WTC11 (cell line): ENCODE measurements at regions not wholly inside any gene's neighbourhood (a gene's known extent, or its start where the extent isn't known, plus 50 kb on each side); places are given as distances from the start of the nearest gene placed in this dataset.

Experiments
- AFF4 ChIP-seq: sonication (generic); formaldehyde crosslinking; IDR thresholded peaks from 2 replicates; pipeline ENCODE4 v1.8.1; 2023; ENCODE audit warnings: mild to moderate bottlenecking, missing genetic modification reagents, borderline replicate concordance
- ELF4 ChIP-seq: sonication (generic); formaldehyde crosslinking; IDR thresholded peaks from 2 replicates; pipeline ENCODE4 v1.8.1; 2022; ENCODE audit warnings: low read depth, mild to moderate bottlenecking, moderate library complexity, missing genetic modification reagents
- NFE2L1 ChIP-seq: sonication (generic); formaldehyde crosslinking; IDR thresholded peaks from 2 replicates; pipeline ENCODE4 v1.8.1; 2023; ENCODE audit warnings: missing genetic modification reagents
- SMAD3 ChIP-seq: sonication (generic); formaldehyde crosslinking; IDR thresholded peaks from 2 replicates; pipeline ENCODE4 v1.8.0; 2022; ENCODE audit warnings: missing genetic modification reagents, mild to moderate bottlenecking, borderline replicate concordance
- USF2 ChIP-seq: sonication (generic); formaldehyde crosslinking; IDR thresholded peaks from 2 replicates; pipeline ENCODE4 v1.8.1; 2023; ENCODE audit warnings: mild to moderate bottlenecking, missing genetic modification reagents, moderate library complexity
- ZNF121 ChIP-seq: sonication (generic); formaldehyde crosslinking; IDR thresholded peaks from 2 replicates; pipeline ENCODE4 v1.8.0; 2023; ENCODE audit warnings: missing genetic modification reagents
- ZNF138 ChIP-seq: sonication (generic); formaldehyde crosslinking; conservative IDR thresholded peaks from 2 replicates; pipeline ENCODE4 v1.8.1; 2022; ENCODE audit warnings: mild to moderate bottlenecking, moderate library complexity, missing genetic modification reagents
- ZNF263 ChIP-seq: sonication (generic); formaldehyde crosslinking; IDR thresholded peaks from 2 replicates; pipeline ENCODE4 v1.8.1; 2022; ENCODE audit warnings: low read depth, mild to moderate bottlenecking, moderate library complexity, missing genetic modification reagents
- TF ChIP-seq, protein P1 (sequence below): sonication (generic); formaldehyde crosslinking; IDR thresholded peaks from 2 replicates; pipeline ENCODE4 v1.8.1; 2022; ENCODE audit warnings: low read depth, missing genetic modification reagents, borderline replicate concordance
- TF ChIP-seq, protein P2 (sequence below): fragments of 200-600 bp; IDR thresholded peaks from 2 replicates; pipeline ENCODE4 v1.8.0; 2022; ENCODE audit warnings: antibody characterized with exemption
- TF ChIP-seq, protein P3 (sequence below): sonication (generic); formaldehyde crosslinking; IDR thresholded peaks from 2 replicates; pipeline ENCODE4 v1.8.1; 2023; ENCODE audit warnings: mild to moderate bottlenecking, missing genetic modification reagents
- TF ChIP-seq, protein P4 (sequence below): sonication (generic); formaldehyde crosslinking; IDR thresholded peaks from 2 replicates; pipeline ENCODE4 v1.8.0; 2022; ENCODE audit warnings: mild to moderate bottlenecking, missing genetic modification reagents

DNA sequence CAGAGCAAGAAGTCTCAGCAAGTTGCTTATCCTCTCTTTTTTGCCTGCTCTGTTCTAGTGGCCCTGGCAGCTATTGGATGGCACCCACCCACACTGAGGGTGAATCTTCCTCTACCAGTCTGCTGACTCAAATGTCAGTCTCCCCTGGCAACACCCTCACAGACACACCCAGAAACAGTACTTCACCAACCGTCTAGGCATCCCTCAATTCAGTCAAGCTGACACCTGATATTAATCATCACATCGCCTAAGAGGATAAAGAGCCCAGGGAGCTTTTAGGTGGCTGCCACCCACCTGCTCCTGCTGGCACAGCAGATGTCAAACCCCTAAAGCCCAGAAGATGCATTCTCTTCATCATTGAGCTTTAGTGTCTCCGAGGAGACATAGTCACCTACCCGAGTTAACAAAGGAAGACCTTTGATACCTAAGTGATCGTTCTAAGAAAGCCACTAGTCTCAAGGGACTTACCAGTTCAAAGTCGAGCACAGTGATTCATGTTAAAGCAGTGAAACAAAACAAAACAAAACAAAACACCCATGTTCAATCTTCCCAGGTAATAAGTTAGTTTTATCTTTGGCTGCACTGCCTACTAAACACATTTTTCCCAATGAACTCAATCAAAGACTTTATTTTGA is 97.7 kb upstream of the KCNQ5 start:
- TF ChIP-seq, protein P1, sequence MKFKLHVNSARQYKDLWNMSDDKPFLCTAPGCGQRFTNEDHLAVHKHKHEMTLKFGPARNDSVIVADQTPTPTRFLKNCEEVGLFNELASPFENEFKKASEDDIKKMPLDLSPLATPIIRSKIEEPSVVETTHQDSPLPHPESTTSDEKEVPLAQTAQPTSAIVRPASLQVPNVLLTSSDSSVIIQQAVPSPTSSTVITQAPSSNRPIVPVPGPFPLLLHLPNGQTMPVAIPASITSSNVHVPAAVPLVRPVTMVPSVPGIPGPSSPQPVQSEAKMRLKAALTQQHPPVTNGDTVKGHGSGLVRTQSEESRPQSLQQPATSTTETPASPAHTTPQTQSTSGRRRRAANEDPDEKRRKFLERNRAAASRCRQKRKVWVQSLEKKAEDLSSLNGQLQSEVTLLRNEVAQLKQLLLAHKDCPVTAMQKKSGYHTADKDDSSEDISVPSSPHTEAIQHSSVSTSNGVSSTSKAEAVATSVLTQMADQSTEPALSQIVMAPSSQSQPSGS: no peak
- no peak for TF ChIP-seq SMAD3 (CRISPR knock-in tag)
- no peak for TF ChIP-seq AFF4 (CRISPR knock-in tag)
- no peak for TF ChIP-seq USF2 (CRISPR knock-in tag)
- TF ChIP-seq ZNF138 (CRISPR knock-in tag): no peak
- TF ChIP-seq, protein P2, sequence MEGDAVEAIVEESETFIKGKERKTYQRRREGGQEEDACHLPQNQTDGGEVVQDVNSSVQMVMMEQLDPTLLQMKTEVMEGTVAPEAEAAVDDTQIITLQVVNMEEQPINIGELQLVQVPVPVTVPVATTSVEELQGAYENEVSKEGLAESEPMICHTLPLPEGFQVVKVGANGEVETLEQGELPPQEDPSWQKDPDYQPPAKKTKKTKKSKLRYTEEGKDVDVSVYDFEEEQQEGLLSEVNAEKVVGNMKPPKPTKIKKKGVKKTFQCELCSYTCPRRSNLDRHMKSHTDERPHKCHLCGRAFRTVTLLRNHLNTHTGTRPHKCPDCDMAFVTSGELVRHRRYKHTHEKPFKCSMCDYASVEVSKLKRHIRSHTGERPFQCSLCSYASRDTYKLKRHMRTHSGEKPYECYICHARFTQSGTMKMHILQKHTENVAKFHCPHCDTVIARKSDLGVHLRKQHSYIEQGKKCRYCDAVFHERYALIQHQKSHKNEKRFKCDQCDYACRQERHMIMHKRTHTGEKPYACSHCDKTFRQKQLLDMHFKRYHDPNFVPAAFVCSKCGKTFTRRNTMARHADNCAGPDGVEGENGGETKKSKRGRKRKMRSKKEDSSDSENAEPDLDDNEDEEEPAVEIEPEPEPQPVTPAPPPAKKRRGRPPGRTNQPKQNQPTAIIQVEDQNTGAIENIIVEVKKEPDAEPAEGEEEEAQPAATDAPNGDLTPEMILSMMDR: no peak
- TF ChIP-seq ZNF263 (CRISPR knock-in tag): no peak
- no peak for TF ChIP-seq NFE2L1 (CRISPR knock-in tag)
- TF ChIP-seq, protein P3, sequence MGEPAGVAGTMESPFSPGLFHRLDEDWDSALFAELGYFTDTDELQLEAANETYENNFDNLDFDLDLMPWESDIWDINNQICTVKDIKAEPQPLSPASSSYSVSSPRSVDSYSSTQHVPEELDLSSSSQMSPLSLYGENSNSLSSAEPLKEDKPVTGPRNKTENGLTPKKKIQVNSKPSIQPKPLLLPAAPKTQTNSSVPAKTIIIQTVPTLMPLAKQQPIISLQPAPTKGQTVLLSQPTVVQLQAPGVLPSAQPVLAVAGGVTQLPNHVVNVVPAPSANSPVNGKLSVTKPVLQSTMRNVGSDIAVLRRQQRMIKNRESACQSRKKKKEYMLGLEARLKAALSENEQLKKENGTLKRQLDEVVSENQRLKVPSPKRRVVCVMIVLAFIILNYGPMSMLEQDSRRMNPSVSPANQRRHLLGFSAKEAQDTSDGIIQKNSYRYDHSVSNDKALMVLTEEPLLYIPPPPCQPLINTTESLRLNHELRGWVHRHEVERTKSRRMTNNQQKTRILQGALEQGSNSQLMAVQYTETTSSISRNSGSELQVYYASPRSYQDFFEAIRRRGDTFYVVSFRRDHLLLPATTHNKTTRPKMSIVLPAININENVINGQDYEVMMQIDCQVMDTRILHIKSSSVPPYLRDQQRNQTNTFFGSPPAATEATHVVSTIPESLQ (CRISPR knock-in tag): no peak
- no peak for TF ChIP-seq ZNF121
- TF ChIP-seq ELF4 (CRISPR knock-in tag): no peak
- TF ChIP-seq, protein P4, sequence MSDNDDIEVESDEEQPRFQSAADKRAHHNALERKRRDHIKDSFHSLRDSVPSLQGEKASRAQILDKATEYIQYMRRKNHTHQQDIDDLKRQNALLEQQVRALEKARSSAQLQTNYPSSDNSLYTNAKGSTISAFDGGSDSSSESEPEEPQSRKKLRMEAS (CRISPR knock-in tag): no peak
